MCF 10A (cell line): ENCODE measurements at regions not wholly inside any gene's neighbourhood (a gene's known extent, or its start where the extent isn't known, plus 50 kb on each side); places are given as distances from the start of the nearest gene placed in this dataset.
A peak's percentile ranks its signal among the peaks of the same experiment; 100 is the strongest.

Experiments
- BruUV-seq: library from RNA; stranded (reverse); fragments of 400-500 nt; replicated peaks from 2 replicates; lab custom pipeline; 2021; lab: Mats Ljungman, UMichigan
- CTCF ChIA-PET: fragments of 300-600 bp; sonication (Branson Sonifier 250); formaldehyde crosslinking; extraction: SDS; loops from one replicate; lab custom pipeline; 2021; ENCODE audit warnings: antibody characterized with exemption, inconsistent platforms; lab: Yijun Ruan, JAX
- POLR2A ChIA-PET: fragments of 300-600, 350-650 bp; sonication (Branson Sonifier 250); formaldehyde crosslinking; extraction: SDS; loops from one replicate; lab custom pipeline; 2020; ENCODE audit warnings: antibody characterized with exemption, inconsistent platforms; lab: Yijun Ruan, JAX
- DNase-seq: peaks from one replicate; pipeline ENCODE4 v3.0.0-alpha.2; 2018; ENCODE audit not compliant: unreplicated experiment
- H3K27ac Mint-ChIP-seq: one replicate; pipeline ENCODE4 v1.8.0; 2022; ENCODE audit warnings: mild to moderate bottlenecking, low read depth, mixed read lengths; ENCODE audit not compliant: unreplicated experiment
- H3K27me3 Mint-ChIP-seq: one replicate; pipeline ENCODE4 v1.8.0; 2022; ENCODE audit warnings: mixed read lengths; ENCODE audit not compliant: insufficient read depth, unreplicated experiment
- H3K36me3 Mint-ChIP-seq: one replicate; pipeline ENCODE4 v1.8.0; 2022; ENCODE audit warnings: mild to moderate bottlenecking, moderate library complexity, mixed read lengths; ENCODE audit not compliant: insufficient read depth, unreplicated experiment
- H3K4me1 Mint-ChIP-seq: one replicate; pipeline ENCODE4 v1.8.0; 2022; ENCODE audit warnings: mixed read lengths; ENCODE audit not compliant: insufficient read depth, unreplicated experiment
- H3K4me3 Mint-ChIP-seq: one replicate; pipeline ENCODE4 v1.8.0; 2022; ENCODE audit warnings: mild to moderate bottlenecking, moderate library complexity, mixed read lengths; ENCODE audit not compliant: unreplicated experiment
- H3K9me3 Mint-ChIP-seq: one replicate; pipeline ENCODE4 v1.8.0; 2022; ENCODE audit warnings: mixed read lengths; ENCODE audit not compliant: unreplicated experiment
- CTCF ChIP-seq: fragments of 200-600 bp; IDR thresholded peaks from one replicate; pipeline ENCODE4 v1.8.0; 2022; ENCODE audit warnings: antibody characterized with exemption, mild to moderate bottlenecking; ENCODE audit not compliant: unreplicated experiment
- intact Hi-C: fragments of 100-400 bp; cut with micrococcal nuclease; formaldehyde crosslinking; loops from 2 replicates; pipeline ENCODE4 v1.14.1; 2022

DNA sequence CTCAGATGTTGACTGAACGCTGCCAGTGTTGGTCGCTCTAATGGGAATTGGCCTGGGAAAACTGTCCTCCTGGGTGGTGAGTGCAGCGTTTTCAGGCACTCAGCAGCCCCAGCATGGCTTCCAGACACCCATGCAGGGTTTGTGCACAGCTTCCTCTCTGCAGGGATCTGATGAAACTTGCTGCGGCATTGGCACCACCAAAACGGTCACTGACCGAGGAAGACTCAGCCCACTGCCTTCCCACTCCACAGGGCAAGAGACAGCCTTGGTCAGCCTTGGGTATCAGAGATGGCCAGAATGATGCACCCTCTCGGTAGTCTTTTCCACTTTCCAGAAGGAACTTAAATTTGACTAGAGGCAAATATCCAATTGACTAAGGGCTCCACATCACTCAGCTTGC, 398.9 kb downstream of the IRS2 start:
- no TSS peak for BruUV-seq
- Mint-ChIP-seq H3K36me3 (peaks cover 6% of the 10 kb centered on the region), H3K9me3 (peaks cover 4% of the 10 kb centered on the region), H3K4me3 (no peak overlapping the region), H3K27me3 (no peaks in the 10 kb centered on the region), H3K4me1 (peaks cover 33% of the 10 kb centered on the region), H3K27ac (no peak overlapping the region)
- no peak for TF ChIP-seq CTCF
- intact Hi-C loops: loop anchor here (5.0 kb wide), 1 partner anchor 720 kb away; no protein-coding TSS in a partner anchor
- CTCF ChIA-PET: interaction anchor here (0.5 to 1.0 kb wide), 2 partner anchors 356 to 404 kb away, joined by 3 read pairs; no protein-coding TSS in a partner anchor
- no peak for DNase-seq
- POLR2A ChIA-PET: interaction anchor here (0.8 to 1.1 kb wide), 3 partner anchors 114 to 399 kb away, joined by 3 to 4 read pairs (median 3); partner anchors contain the start of gene IRS2

DNA sequence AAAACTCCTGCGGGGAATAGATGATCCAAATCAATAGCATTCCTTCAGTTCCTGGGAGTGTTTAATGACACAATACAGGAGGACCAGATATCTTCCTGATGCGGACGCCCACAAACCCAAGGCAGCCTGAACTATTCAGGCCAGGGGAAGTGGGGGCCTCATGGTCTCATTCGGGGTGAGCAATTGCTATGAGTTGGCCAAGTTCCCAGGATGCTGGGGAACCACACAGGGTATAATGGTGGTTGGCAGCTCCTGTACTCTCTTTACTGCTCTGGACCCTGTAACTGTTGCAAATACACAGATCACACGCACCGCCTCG, 401.2 kb downstream of the IRS2 start:
- Mint-ChIP-seq H3K27ac (peak overlapping the region; percentile 85), H3K36me3 (peaks cover 10% of the 10 kb centered on the region), H3K4me1 (peaks cover 36% of the 10 kb centered on the region), H3K4me3 (no peak overlapping the region), H3K9me3 (no peaks in the 10 kb centered on the region), H3K27me3 (no peaks in the 10 kb centered on the region)
- no TSS peak for BruUV-seq
- DNase-seq: peak; percentile 32
- no peak for TF ChIP-seq CTCF
- CTCF ChIA-PET: no interaction called here
- intact Hi-C loops: loop anchor here (5.0 kb wide), 1 partner anchor 722 kb away; no protein-coding TSS in a partner anchor
- POLR2A ChIA-PET: no interaction called here

DNA sequence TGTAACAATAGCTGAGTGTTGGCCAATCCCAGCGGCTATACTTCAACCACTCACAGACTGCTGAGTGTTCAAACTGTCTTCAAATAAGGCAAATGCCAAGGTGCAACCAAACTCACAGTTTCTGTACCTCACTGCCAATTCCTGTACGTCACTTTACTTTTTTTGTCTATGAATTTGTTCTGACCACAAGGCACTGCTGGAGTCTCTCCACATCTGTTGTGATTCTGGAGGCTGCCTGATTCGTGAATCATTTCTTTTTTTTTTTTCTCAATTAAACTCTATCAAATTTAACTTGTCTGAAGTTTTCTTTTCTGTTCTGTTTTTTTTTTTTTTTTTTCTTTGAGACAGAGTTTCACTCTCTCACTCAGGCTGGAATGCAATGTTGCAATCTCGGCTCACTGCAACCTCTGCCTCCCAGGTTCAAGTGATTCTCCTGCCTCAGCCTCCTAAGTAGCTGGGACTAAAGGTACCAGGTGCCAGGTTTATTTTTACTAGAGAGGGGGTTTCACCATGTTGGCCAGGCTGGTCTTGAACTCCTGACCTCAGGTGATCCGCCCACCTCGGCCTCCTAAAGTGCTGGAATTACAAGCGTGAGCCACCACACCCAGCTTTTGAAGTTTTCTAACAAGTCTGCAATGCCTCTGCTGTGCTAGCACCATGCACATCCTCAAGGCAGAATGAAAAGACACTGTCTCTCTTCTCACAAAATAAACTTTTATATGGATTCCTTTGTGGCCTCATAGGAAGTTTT, 401.7 kb downstream of the IRS2 start:
- no peak for TF ChIP-seq CTCF
- H3K4me1 Mint-ChIP-seq: peaks cover 30% of the 10 kb centered on the region
- peak overlapping the region; percentile 21 for H3K4me3 Mint-ChIP-seq
- H3K27ac Mint-ChIP-seq: peak overlapping the region; percentile 85
- H3K27me3 Mint-ChIP-seq: no peaks in the 10 kb centered on the region
- peaks cover 6% of the 10 kb centered on the region for H3K36me3 Mint-ChIP-seq
- intact Hi-C loops: loop anchor here (5.0 kb wide), 4 partner anchors 112 to 723 kb away; no protein-coding TSS in a partner anchor
- peak; percentile 89 for DNase-seq
- ChIA-PET CTCF (interaction anchor here (0.6 kb wide), 1 partner anchor 401 kb away, joined by 4 read pairs; no protein-coding TSS in a partner anchor), POLR2A (interaction anchor here (0.6 to 1.4 kb wide), 5 partner anchors 18 to 400 kb away, joined by 3 to 4 read pairs (median 3); no protein-coding TSS in a partner anchor)
- BruUV-seq: no TSS peak
- no peaks in the 10 kb centered on the region for H3K9me3 Mint-ChIP-seq

DNA sequence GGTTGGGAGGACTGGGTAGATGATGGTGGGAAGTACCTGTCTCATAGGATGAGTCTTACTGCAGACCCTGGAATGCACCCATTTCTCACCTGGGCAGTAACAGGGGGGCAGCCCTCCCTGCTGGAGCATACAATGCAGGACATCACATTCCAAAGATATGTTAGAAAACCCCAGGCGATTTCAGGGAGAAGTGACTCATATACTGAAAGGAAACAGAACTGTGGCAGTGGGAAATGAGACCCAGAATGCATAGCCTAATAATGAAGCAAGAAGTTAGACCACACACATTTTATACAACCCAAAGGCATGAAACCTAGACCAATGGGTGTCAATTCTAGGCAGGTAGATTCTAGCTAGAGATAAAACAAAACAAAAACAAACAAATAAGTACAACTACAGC, 402.7 kb downstream of the IRS2 start:
- peaks cover 26% of the 10 kb centered on the region for H3K4me1 Mint-ChIP-seq
- no peak for TF ChIP-seq CTCF
- intact Hi-C loops: loop anchor here (5.0 kb wide), 3 partner anchors 111 to 394 kb away; no protein-coding TSS in a partner anchor
- CTCF ChIA-PET: no interaction called here
- peak overlapping the region; percentile 85 for H3K27ac Mint-ChIP-seq
- POLR2A ChIA-PET: interaction anchor here (0.7 to 1.4 kb wide), 5 partner anchors 17 to 360 kb away, joined by 3 to 6 read pairs (median 4); no protein-coding TSS in a partner anchor
- H3K9me3 Mint-ChIP-seq: no peaks in the 10 kb centered on the region
- H3K4me3 Mint-ChIP-seq: no peak overlapping the region
- H3K36me3 Mint-ChIP-seq: peaks cover 6% of the 10 kb centered on the region
- BruUV-seq: no TSS peak
- DNase-seq: peak; percentile 82
- H3K27me3 Mint-ChIP-seq: no peaks in the 10 kb centered on the region
